ENCODE measurements at regions not wholly inside any gene's neighbourhood (a gene's known extent, or its start where the extent isn't known, plus 50 kb on each side); places are given as distances from the start of the nearest gene placed in this dataset.

DNA sequence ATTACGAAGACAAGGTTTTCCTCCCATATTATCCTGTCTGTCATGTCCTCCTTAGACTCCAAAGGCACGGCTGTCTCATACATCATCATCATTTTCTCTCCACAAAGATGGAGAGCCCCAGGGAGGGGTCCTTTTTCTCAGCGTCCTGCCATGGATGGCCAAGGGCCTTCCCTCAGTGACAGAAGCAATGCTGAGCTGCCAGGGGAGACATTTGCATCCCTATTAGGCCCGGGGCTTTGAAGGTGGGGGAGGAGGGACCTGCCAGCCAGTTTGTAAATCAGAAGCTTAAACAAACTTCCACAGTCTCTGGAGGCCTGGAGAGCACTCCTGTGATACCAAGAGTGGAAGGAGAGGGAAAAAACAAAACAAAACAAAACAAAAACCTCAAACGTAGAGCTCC lies 112.4 kb upstream of the ADO start:
- TF ChIP-seq, protein P1, sequence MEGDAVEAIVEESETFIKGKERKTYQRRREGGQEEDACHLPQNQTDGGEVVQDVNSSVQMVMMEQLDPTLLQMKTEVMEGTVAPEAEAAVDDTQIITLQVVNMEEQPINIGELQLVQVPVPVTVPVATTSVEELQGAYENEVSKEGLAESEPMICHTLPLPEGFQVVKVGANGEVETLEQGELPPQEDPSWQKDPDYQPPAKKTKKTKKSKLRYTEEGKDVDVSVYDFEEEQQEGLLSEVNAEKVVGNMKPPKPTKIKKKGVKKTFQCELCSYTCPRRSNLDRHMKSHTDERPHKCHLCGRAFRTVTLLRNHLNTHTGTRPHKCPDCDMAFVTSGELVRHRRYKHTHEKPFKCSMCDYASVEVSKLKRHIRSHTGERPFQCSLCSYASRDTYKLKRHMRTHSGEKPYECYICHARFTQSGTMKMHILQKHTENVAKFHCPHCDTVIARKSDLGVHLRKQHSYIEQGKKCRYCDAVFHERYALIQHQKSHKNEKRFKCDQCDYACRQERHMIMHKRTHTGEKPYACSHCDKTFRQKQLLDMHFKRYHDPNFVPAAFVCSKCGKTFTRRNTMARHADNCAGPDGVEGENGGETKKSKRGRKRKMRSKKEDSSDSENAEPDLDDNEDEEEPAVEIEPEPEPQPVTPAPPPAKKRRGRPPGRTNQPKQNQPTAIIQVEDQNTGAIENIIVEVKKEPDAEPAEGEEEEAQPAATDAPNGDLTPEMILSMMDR (IDR thresholded peaks at IDR 0.05) = no peak
- no peak for TF ChIP-seq EZH2 (IDR thresholded peaks at IDR 0.05; ENCODE audit: borderline replicate concordance, insufficient read depth, low read depth, low read length, poor library complexity, severe bottlenecking)
